ENCODE measurements at regions not wholly inside any gene's neighbourhood (a gene's known extent, or its start where the extent isn't known, plus 50 kb on each side); places are given as distances from the start of the nearest gene placed in this dataset.

- TF ChIP-seq CTCF (IDR thresholded peaks at IDR 0.05; ENCODE audit: extremely low read depth in 1 of 2, insufficient read depth in 1 of 2, low read depth in 1 of 2, low read length in 2 of 2) (no peak), FOS (IDR thresholded peaks at IDR 0.05; ENCODE audit: borderline replicate concordance, insufficient read depth, low read length) (no peak), EZH2 (IDR thresholded peaks at IDR 0.05; ENCODE audit: borderline replicate concordance, low read depth, low read length, severe bottlenecking) (no peak), MYC (IDR thresholded peaks at IDR 0.05; ENCODE audit: low read depth, low read length) (no peak), POLR2A (IDR thresholded peaks at IDR 0.05; ENCODE audit: low read depth, low read length) (no peak)
Measured at GRCh38 chr6:169370666-169371343, 117.2 kb upstream of the THBS2 start.

All from endothelial cell of umbilical vein (primary cell).